H1 (cell line): ENCODE measurements at regions not wholly inside any gene's neighbourhood (a gene's known extent, or its start where the extent isn't known, plus 50 kb on each side); places are given as distances from the start of the nearest gene placed in this dataset.

Experiments
- CTCF ChIA-PET: fragments of 300-600 bp; sonication (Branson Sonifier 250); formaldehyde crosslinking; loops from one replicate; lab custom pipeline; 2021; ENCODE audit not compliant: partially characterized antibody; lab: Charles Lee
- POLR2A ChIA-PET: fragments of 300-600 bp; sonication (Branson Sonifier 250); formaldehyde crosslinking; loops from one replicate; lab custom pipeline; 2021; ENCODE audit warnings: inconsistent platforms; ENCODE audit not compliant: partially characterized antibody; lab: Charles Lee
- DNase-seq, 2 experiments: peaks; one replicate each; pipeline versions ENCODE4 v3.0.0 to v3.0.0-alpha.2; 2010 to 2022; ENCODE audit warnings: low spot score in 2 of 2, low read depth in 1 of 2, mixed read lengths in 1 of 2
- FAIRE-seq: peaks from 2 replicates; lab custom pipeline; 2011; peaks lifted over from hg19 to GRCh38; lab: Jason Lieb, UNC
- H2AFZ ChIP-seq: 2 replicates; pipeline ENCODE4 v1.8.1; 2012; ENCODE audit warnings: low read length, inconsistent platforms
- H2AK5ac ChIP-seq: 2 replicates; pipeline ENCODE4 v1.6.1; 2013; ENCODE audit warnings: low read depth, low read length
- H2BK120ac ChIP-seq: replicated peaks from 2 replicates; pipeline ENCODE3; 2013; ENCODE audit warnings: low read depth, low read length, inconsistent platforms
- H2BK12ac ChIP-seq: 2 replicates; pipeline ENCODE4 v1.6.1; 2013; ENCODE audit warnings: low read depth, low read length
- H2BK15ac ChIP-seq: 2 replicates; pipeline ENCODE4 v1.6.1; 2013; ENCODE audit warnings: low read length
- H2BK20ac ChIP-seq: 2 replicates; pipeline ENCODE4 v1.6.1; 2013; ENCODE audit warnings: low read length
- H2BK5ac ChIP-seq: 2 replicates; pipeline ENCODE4 v1.6.1; 2013; ENCODE audit warnings: low read depth, low read length
- H3K14ac ChIP-seq: 2 replicates; pipeline ENCODE4 v1.6.1; 2013; ENCODE audit warnings: inconsistent platforms; ENCODE audit not compliant: insufficient read length
- H3K18ac ChIP-seq: 2 replicates; pipeline ENCODE4 v1.6.1; 2013; ENCODE audit warnings: low read length; ENCODE audit errors: extremely low read depth
- H3K23ac ChIP-seq: 2 replicates; pipeline ENCODE4 v1.6.1; 2013; ENCODE audit warnings: inconsistent platforms; ENCODE audit not compliant: insufficient read length
- H3K23me2 ChIP-seq: 2 replicates; pipeline ENCODE4 v1.6.1; 2013; ENCODE audit warnings: low read depth, low read length
- H3K27ac ChIP-seq: 2 replicates; pipeline ENCODE4 v1.6.1; 2011; ENCODE audit warnings: low read depth, low read length, inconsistent platforms
- H3K27me3 ChIP-seq, 4 experiments: replicated peaks in 1 of 4; 1 replicate in 1 of 4; 2 replicates in 3 of 4; pipeline versions ENCODE4 v1.6.1 to v1.8.1; 2011 to 2013; ENCODE audit warnings: low read length in 3 of 4, mild to moderate bottlenecking in 3 of 4, inconsistent platforms in 2 of 4, mixed read lengths in 2 of 4, moderate library complexity in 1 of 4; ENCODE audit not compliant: control insufficient read depth in 3 of 4, insufficient read depth in 3 of 4; ENCODE audit errors: extremely low read depth in 1 of 4
- H3K36me3 ChIP-seq, 4 experiments: 2 replicates each; pipeline versions ENCODE4 v1.6.1 to v1.8.1; 2011 to 2013; ENCODE audit warnings: mild to moderate bottlenecking in 4 of 4, low read length in 3 of 4, moderate library complexity in 2 of 4, control low read depth in 1 of 4, inconsistent platforms in 1 of 4; ENCODE audit not compliant: insufficient read depth in 4 of 4, control insufficient read depth in 2 of 4
- H3K4ac ChIP-seq: replicated peaks from 2 replicates; pipeline ENCODE3; 2013; ENCODE audit warnings: low read length, low read depth, mixed read lengths, inconsistent platforms; ENCODE audit not compliant: insufficient read length
- H3K4me1 ChIP-seq, 4 experiments: replicated peaks in 1 of 4; 1 replicate in 1 of 4; 2 replicates in 3 of 4; pipeline versions ENCODE4 v1.6.1 to v1.8.1; 2011 to 2013; ENCODE audit warnings: low read length in 3 of 4, inconsistent platforms in 2 of 4, mixed read lengths in 1 of 4; ENCODE audit not compliant: insufficient read depth in 4 of 4, control insufficient read depth in 3 of 4
- H3K4me2 ChIP-seq, 2 experiments: 2 replicates each; pipeline versions ENCODE4 v1.6.1 to v1.8.1; 2011 to 2013; ENCODE audit warnings: low read depth in 2 of 2, low read length in 2 of 2, control low read depth in 1 of 2, inconsistent platforms in 1 of 2, mild to moderate bottlenecking in 1 of 2; ENCODE audit not compliant: insufficient read depth in 1 of 2
- H3K4me3 ChIP-seq, 4 experiments: fragments of 200-600, 300-600 bp in 1 of 4; sonication (generic), shearing (Covaris generic), sonication (Bioruptor Twin) in 1 of 4; 2 replicates each; pipeline versions ENCODE4 v1.5.1 to v1.8.1; 2011 to 2016; ENCODE audit warnings: low read length in 4 of 4, low read depth in 3 of 4, control low read depth in 2 of 4, inconsistent platforms in 2 of 4, mild to moderate bottlenecking in 2 of 4, mixed read lengths in 1 of 4, moderate library complexity in 1 of 4; ENCODE audit not compliant: insufficient read depth in 2 of 4; ENCODE audit errors: extremely low read depth in 1 of 4
- H3K56ac ChIP-seq: replicated peaks from 2 replicates; pipeline ENCODE3; 2013; ENCODE audit warnings: low read depth, mild to moderate bottlenecking, mixed read lengths, low read length, inconsistent platforms; ENCODE audit not compliant: insufficient read length
- H3K79me1 ChIP-seq: 2 replicates; pipeline ENCODE4 v1.6.1; 2013; ENCODE audit warnings: low read depth, low read length, control low read depth
- H3K79me2 ChIP-seq, 2 experiments: 2 replicates each; pipeline versions ENCODE4 v1.6.1 to v1.8.1; 2012 to 2013; ENCODE audit warnings: low read length in 2 of 2, mild to moderate bottlenecking in 2 of 2, inconsistent platforms in 1 of 2; ENCODE audit not compliant: insufficient read depth in 2 of 2, control insufficient read depth in 1 of 2
- H3K9ac ChIP-seq, 4 experiments: replicated peaks in 1 of 4; 1 replicate in 1 of 4; 2 replicates in 3 of 4; pipeline versions ENCODE4 v1.6.1 to v1.8.1; 2011 to 2013; ENCODE audit warnings: low read depth in 3 of 4, low read length in 3 of 4, control low read depth in 2 of 4, mild to moderate bottlenecking in 2 of 4, moderate library complexity in 2 of 4, inconsistent platforms in 1 of 4; ENCODE audit errors: extremely low read depth in 1 of 4
- H3K9me3 ChIP-seq, 2 experiments: 2 replicates each; pipeline versions ENCODE4 v1.6.1 to v1.8.1; 2012 to 2013; ENCODE audit warnings: mild to moderate bottlenecking in 2 of 2, moderate library complexity in 2 of 2, control low read depth in 1 of 2, inconsistent platforms in 1 of 2, low read depth in 1 of 2, low read length in 1 of 2, mixed read lengths in 1 of 2; ENCODE audit not compliant: insufficient read depth in 2 of 2
- H4K20me1 ChIP-seq, 2 experiments: replicated peaks in 1 of 2; 2 replicates each; pipeline versions ENCODE3 to v1.8.1; 2011 to 2013; ENCODE audit warnings: inconsistent platforms in 2 of 2, low read length in 2 of 2, mild to moderate bottlenecking in 1 of 2; ENCODE audit not compliant: insufficient read depth in 2 of 2, control insufficient read depth in 1 of 2
- H4K5ac ChIP-seq: 2 replicates; pipeline ENCODE4 v1.6.1; 2013; ENCODE audit warnings: low read length, low read depth, mixed read lengths, inconsistent platforms; ENCODE audit not compliant: insufficient read length
- H4K8ac ChIP-seq: 2 replicates; pipeline ENCODE4 v1.8.0; 2013; ENCODE audit warnings: mild to moderate bottlenecking, moderate library complexity, low read length, inconsistent platforms; ENCODE audit not compliant: insufficient read depth; ENCODE audit errors: extremely low read depth
- H4K91ac ChIP-seq: replicated peaks from 2 replicates; pipeline ENCODE3; 2013; ENCODE audit warnings: low read length, mixed read lengths, inconsistent platforms; ENCODE audit not compliant: insufficient read length
- CBX5 ChIP-seq: fragments of 300-800, 300-1000 bp; sonication (generic); IDR thresholded peaks from 2 replicates; pipeline ENCODE4 v1.7.1; 2016; ENCODE audit warnings: antibody characterized with exemption, low read length, low read depth
- SUZ12 ChIP-seq: fragments of 200-600 bp; sonication (generic); IDR thresholded peaks from 2 replicates; pipeline ENCODE4 v1.6.1; 2012; ENCODE audit warnings: mild to moderate bottlenecking, inconsistent platforms, low read length, moderate library complexity, mixed read lengths
- TBP ChIP-seq: IDR thresholded peaks from 2 replicates; pipeline ENCODE4 v1.6.1; 2011; ENCODE audit warnings: low read depth, low read length, improper control_type of control experiment
- USF2 ChIP-seq: IDR thresholded peaks from 2 replicates; pipeline ENCODE4 v1.6.1; 2011; ENCODE audit warnings: low read length, improper control_type of control experiment
- WGBS, 2 experiments: shearing (Covaris generic) in 1 of 2; methylation state at CpG; one replicate each; pipeline versions ENCODE4 v1.1.6 to v1.1.7; 2013 to 2015; ENCODE audit warnings: low lambda C conversion rate in 2 of 2, mixed read lengths in 2 of 2, inconsistent platforms in 1 of 2, low coverage in 1 of 2, missing lambda C conversion rate in 1 of 2; ENCODE audit not compliant: insufficient replicate concordance in 2 of 2, insufficient coverage in 1 of 2, insufficient read length in 1 of 2; ENCODE audit errors: extremely low coverage in 1 of 2, missing lambda C conversion rate in 1 of 2; 5-methylcytosine and 5-hydroxymethylcytosine counted together

DNA sequence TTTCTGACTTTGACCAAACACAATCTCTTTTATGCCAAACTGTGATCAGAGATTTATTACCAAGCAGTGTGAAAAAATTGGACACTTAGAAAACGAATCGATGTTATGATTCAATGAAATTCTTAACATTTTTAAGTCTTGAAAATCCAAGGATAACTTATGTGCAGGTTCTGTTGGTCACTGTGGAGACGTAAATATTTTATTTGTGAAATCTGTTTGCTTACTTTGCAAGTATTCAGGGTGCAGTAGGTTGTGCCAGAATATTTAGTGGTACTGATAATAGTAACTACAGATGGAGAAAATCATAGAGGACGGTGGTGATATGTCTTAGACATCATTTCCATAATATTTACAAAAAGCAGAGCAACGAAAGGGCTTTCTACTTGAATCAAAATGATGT lies 97.3 kb downstream of the BMP2 start:
- H2BK15ac ChIP-seq: no peak overlapping the region
- no peak overlapping the region for H3K9ac ChIP-seq
- H3K4me3 ChIP-seq: no peak overlapping the region
- no peak overlapping the region for H2BK20ac ChIP-seq
- H3K79me2 ChIP-seq: no peaks in the 10 kb centered on the region
- no peaks in the 10 kb centered on the region for H3K9me3 ChIP-seq
- FAIRE-seq (no peak), DNase-seq (no peak)
- 89% methylated on average over 5 of the region's 5 CpGs; no CpG with 5 or more reads in 1 of the 2 experiments for WGBS, 2 experiments
- no peak overlapping the region for H2BK12ac ChIP-seq
- ChIA-PET POLR2A (no interaction called here), CTCF (no interaction called here)
- no peak overlapping the region for H4K8ac ChIP-seq
- H3K79me1 ChIP-seq: no peaks in the 10 kb centered on the region
- H3K36me3 ChIP-seq: no peaks in the 10 kb centered on the region
- H3K27me3 ChIP-seq: no peaks in the 10 kb centered on the region
- H4K5ac ChIP-seq: no peak overlapping the region
- H3K14ac ChIP-seq: no peak overlapping the region
- H2AK5ac ChIP-seq: no peak overlapping the region
- H3K4me1 ChIP-seq: no peaks in the 10 kb centered on the region; a peak in 1 of 7 replicates
- no peak overlapping the region for H2AFZ ChIP-seq
- no peaks in the 10 kb centered on the region for H3K23me2 ChIP-seq
- H2BK120ac ChIP-seq: no peak overlapping the region
- H3K18ac ChIP-seq: no peak overlapping the region
- no peak overlapping the region for H2BK5ac ChIP-seq
- no peak overlapping the region for H4K91ac ChIP-seq
- H4K20me1 ChIP-seq: no peaks in the 10 kb centered on the region
- no peak overlapping the region for H3K23ac ChIP-seq
- H3K27ac ChIP-seq: no peak overlapping the region
- no peak overlapping the region for H3K4me2 ChIP-seq
- no peak overlapping the region for H3K56ac ChIP-seq
- H3K4ac ChIP-seq: no peak overlapping the region
- TF ChIP-seq TBP (no peak), CBX5 (no peak), SUZ12 (no peak), USF2 (no peak)
